Mesendoderm (in vitro differentiated cells): ENCODE measurements at regions not wholly inside any gene's neighbourhood (a gene's known extent, or its start where the extent isn't known, plus 50 kb on each side); places are given as distances from the start of the nearest gene placed in this dataset.
A peak's percentile ranks its signal among the peaks of the same experiment; 100 is the strongest.

ENCODE experiments used
- DNase-seq: peaks from one replicate; pipeline ENCODE4 v3.0.0; 2013
- H2AK5ac ChIP-seq: 2 replicates; pipeline ENCODE4 v1.6.1; 2013; ENCODE audit warnings: low read length, inconsistent platforms
- H2BK120ac ChIP-seq: 2 replicates; pipeline ENCODE4 v1.6.1; 2013; ENCODE audit warnings: low read depth, mild to moderate bottlenecking, low read length, moderate library complexity, mixed read lengths
- H2BK15ac ChIP-seq: replicated peaks from 2 replicates; pipeline ENCODE4 v1.6.1; 2013; ENCODE audit warnings: low read depth, mild to moderate bottlenecking, moderate library complexity
- H2BK5ac ChIP-seq: 2 replicates; pipeline ENCODE4 v1.6.1; 2013; ENCODE audit warnings: low read length, inconsistent platforms
- H3K18ac ChIP-seq: 2 replicates; pipeline ENCODE4 v1.6.1; 2013; ENCODE audit warnings: mild to moderate bottlenecking, low read length, mixed read lengths
- H3K23ac ChIP-seq: one replicate; pipeline ENCODE4 v1.6.1; 2013; ENCODE audit warnings: low read length
- H3K27ac ChIP-seq: 2 replicates; pipeline ENCODE4 v1.5.1; 2013; ENCODE audit warnings: low read depth, mild to moderate bottlenecking, inconsistent platforms, low read length, moderate library complexity
- H3K27me3 ChIP-seq: 2 replicates; pipeline ENCODE4 v1.6.1; 2013; ENCODE audit warnings: low read length, control low read depth, mild to moderate bottlenecking, inconsistent platforms; ENCODE audit not compliant: insufficient read depth, poor library complexity
- H3K36me3 ChIP-seq: 2 replicates; pipeline ENCODE4 v1.6.1; 2013; ENCODE audit warnings: low read length, inconsistent platforms; ENCODE audit not compliant: control insufficient read depth, insufficient read depth
- H3K4ac ChIP-seq: one replicate; pipeline ENCODE4 v1.6.1; 2013; ENCODE audit warnings: low read depth, mild to moderate bottlenecking, low read length, moderate library complexity
- H3K4me1 ChIP-seq: 2 replicates; pipeline ENCODE4 v1.6.1; 2013; ENCODE audit warnings: low read depth, low read length, inconsistent platforms; ENCODE audit not compliant: control insufficient read depth
- H3K4me2 ChIP-seq: 2 replicates; pipeline ENCODE4 v1.6.1; 2013; ENCODE audit warnings: low read length
- H3K4me3 ChIP-seq: 2 replicates; pipeline ENCODE4 v1.5.1; 2013; ENCODE audit warnings: mild to moderate bottlenecking, low read length
- H3K56ac ChIP-seq: one replicate; pipeline ENCODE4 v1.6.1; 2013; ENCODE audit warnings: low read length
- H3K79me1 ChIP-seq: 2 replicates; pipeline ENCODE4 v1.6.1; 2013; ENCODE audit warnings: low read length, inconsistent platforms
- H3K79me2 ChIP-seq: 2 replicates; pipeline ENCODE4 v1.6.1; 2013; ENCODE audit warnings: mild to moderate bottlenecking, low read length; ENCODE audit not compliant: control insufficient read depth, insufficient read depth
- H3K9ac ChIP-seq: 2 replicates; pipeline ENCODE4 v1.6.1; 2013; ENCODE audit warnings: low read length, inconsistent platforms
- H4K5ac ChIP-seq: one replicate; pipeline ENCODE4 v1.6.1; 2013; ENCODE audit warnings: low read length
- H4K8ac ChIP-seq: one replicate; pipeline ENCODE4 v1.6.1; 2013; ENCODE audit warnings: low read depth, mild to moderate bottlenecking, control low read depth, low read length, moderate library complexity
- WGBS: extraction: QIAGEN DNeasy Blood & Tissue Kit; methylation state at CpG from one replicate; pipeline ENCODE4 v1.1.7; 2013; ENCODE audit warnings: low lambda C conversion rate, missing lambda C conversion rate; ENCODE audit not compliant: insufficient coverage; ENCODE audit errors: extremely low coverage; 5-methylcytosine and 5-hydroxymethylcytosine counted together

- no peak overlapping the region for H3K56ac ChIP-seq
- H4K5ac ChIP-seq, result no peak overlapping the region
- H3K79me1 ChIP-seq, result no peaks in the 10 kb centered on the region
- H2AK5ac ChIP-seq, result no peak overlapping the region
- H3K4me3 ChIP-seq, result no peak overlapping the region
- no peak overlapping the region for H2BK15ac ChIP-seq
- H3K36me3 ChIP-seq, result no peaks in the 10 kb centered on the region
- no CpG with 5 or more reads among the region's 4 CpGs for WGBS
- no peak overlapping the region for H4K8ac ChIP-seq
- no peak overlapping the region for H2BK5ac ChIP-seq
- H2BK120ac ChIP-seq, result no peak overlapping the region
- H3K23ac ChIP-seq, result no peak overlapping the region
- no peak overlapping the region for H3K27ac ChIP-seq
- no peak overlapping the region for H3K9ac ChIP-seq
- DNase-seq, result no peak
- no peaks in the 10 kb centered on the region for H3K4me1 ChIP-seq
- no peak overlapping the region for H3K4ac ChIP-seq
- no peaks in the 10 kb centered on the region for H3K79me2 ChIP-seq
- H3K4me2 ChIP-seq, result no peak overlapping the region
- H3K18ac ChIP-seq, result no peak overlapping the region
- no peaks in the 10 kb centered on the region for H3K27me3 ChIP-seq
These were observed 615.5 kb downstream of the RPL10L start for GRCh38 chr14:46036099-46036498.

- Histone ChIP-seq H3K9ac (no peak overlapping the region), H3K56ac (no peak overlapping the region), H3K79me2 (no peaks in the 10 kb centered on the region), H4K5ac (no peak overlapping the region), H3K18ac (no peak overlapping the region), H3K79me1 (no peaks in the 10 kb centered on the region), H4K8ac (no peak overlapping the region), H2BK5ac (no peak overlapping the region), H3K4me3 (no peak overlapping the region), H3K23ac (no peak overlapping the region), H3K4ac (no peak overlapping the region), H3K4me1 (no peaks in the 10 kb centered on the region), H2BK15ac (no peak overlapping the region), H3K27me3 (no peaks in the 10 kb centered on the region), H3K27ac (no peak overlapping the region), H3K36me3 (no peaks in the 10 kb centered on the region), H3K4me2 (no peak overlapping the region), H2BK120ac (no peak overlapping the region), H2AK5ac (no peak overlapping the region)
- DNase-seq, result peak; percentile 35
- WGBS, result no CpG with 5 or more reads among the region's 3 CpGs
These were observed 617.3 kb downstream of the RPL10L start for GRCh38 chr14:46034305-46034704.

GRCh38 chr14:46018846-46019420, 632.6 kb downstream of the RPL10L start:
- Histone ChIP-seq H3K79me1 (no peaks in the 10 kb centered on the region), H3K23ac (no peak overlapping the region), H4K8ac (no peak overlapping the region), H2BK15ac (no peak overlapping the region), H3K27me3 (no peaks in the 10 kb centered on the region), H3K4me1 (no peaks in the 10 kb centered on the region), H3K79me2 (no peaks in the 10 kb centered on the region), H2BK120ac (no peak overlapping the region), H3K4ac (no peak overlapping the region), H3K36me3 (no peaks in the 10 kb centered on the region), H3K9ac (no peak overlapping the region), H3K4me3 (no peak overlapping the region), H4K5ac (no peak overlapping the region), H3K4me2 (no peak overlapping the region), H2BK5ac (no peak overlapping the region), H3K56ac (no peak overlapping the region), H3K27ac (no peak overlapping the region), H3K18ac (no peak overlapping the region), H2AK5ac (no peak overlapping the region)
- WGBS, result 100% methylated on average over 1 of the region's 1 CpG
- DNase-seq, result peak; percentile 37

- no peak overlapping the region for H3K18ac ChIP-seq
- no peaks in the 10 kb centered on the region for H3K27me3 ChIP-seq
- H3K27ac ChIP-seq, result no peak overlapping the region
- H3K79me1 ChIP-seq, result no peaks in the 10 kb centered on the region
- no peak overlapping the region for H3K23ac ChIP-seq
- H3K9ac ChIP-seq, result no peak overlapping the region
- no CpG with 5 or more reads among the region's 3 CpGs for WGBS
- no peak overlapping the region for H4K8ac ChIP-seq
- no peaks in the 10 kb centered on the region for H3K36me3 ChIP-seq
- no peak overlapping the region for H2BK15ac ChIP-seq
- no peak overlapping the region for H3K4me2 ChIP-seq
- no peak overlapping the region for H2BK5ac ChIP-seq
- no peak overlapping the region for H2BK120ac ChIP-seq
- H3K56ac ChIP-seq, result no peak overlapping the region
- H2AK5ac ChIP-seq, result no peak overlapping the region
- no peak overlapping the region for H3K4ac ChIP-seq
- no peak overlapping the region for H4K5ac ChIP-seq
- H3K4me3 ChIP-seq, result no peak overlapping the region
- H3K79me2 ChIP-seq, result no peaks in the 10 kb centered on the region
- DNase-seq, result no peak
- no peaks in the 10 kb centered on the region for H3K4me1 ChIP-seq
These were observed 643.2 kb downstream of the RPL10L start for GRCh38 chr14:46008348-46008747.

- no peak overlapping the region for H4K8ac ChIP-seq
- no peak overlapping the region for H3K9ac ChIP-seq
- H3K36me3 ChIP-seq, result no peaks in the 10 kb centered on the region
- H3K23ac ChIP-seq, result no peak overlapping the region
- no peak overlapping the region for H3K27ac ChIP-seq
- H3K79me2 ChIP-seq, result no peaks in the 10 kb centered on the region
- WGBS, result no CpG with 5 or more reads among the region's 2 CpGs
- H3K56ac ChIP-seq, result no peak overlapping the region
- H4K5ac ChIP-seq, result no peak overlapping the region
- no peak overlapping the region for H3K4ac ChIP-seq
- no peak overlapping the region for H2BK120ac ChIP-seq
- no peak overlapping the region for H2BK5ac ChIP-seq
- no peak overlapping the region for H3K4me3 ChIP-seq
- H3K4me1 ChIP-seq, result no peaks in the 10 kb centered on the region
- H2AK5ac ChIP-seq, result no peak overlapping the region
- no peak overlapping the region for H2BK15ac ChIP-seq
- H3K27me3 ChIP-seq, result no peaks in the 10 kb centered on the region
- no peaks in the 10 kb centered on the region for H3K79me1 ChIP-seq
- H3K4me2 ChIP-seq, result no peak overlapping the region
- no peak for DNase-seq
- no peak overlapping the region for H3K18ac ChIP-seq
These were observed 653.0 kb downstream of the RPL10L start for GRCh38 chr14:45998554-45998953.

GRCh38 chr14:45990252-45990651, 661.3 kb downstream of the RPL10L start:
- Histone ChIP-seq H3K4me1 (no peaks in the 10 kb centered on the region), H2BK5ac (no peak overlapping the region), H2BK120ac (no peak overlapping the region), H3K36me3 (no peaks in the 10 kb centered on the region), H2AK5ac (no peak overlapping the region), H4K5ac (no peak overlapping the region), H3K79me1 (no peaks in the 10 kb centered on the region), H3K4me3 (no peak overlapping the region), H3K4ac (no peak overlapping the region), H3K27ac (no peak overlapping the region), H2BK15ac (no peak overlapping the region), H3K18ac (no peak overlapping the region), H3K9ac (no peak overlapping the region), H3K79me2 (no peaks in the 10 kb centered on the region), H3K4me2 (no peak overlapping the region), H3K23ac (no peak overlapping the region), H3K56ac (no peak overlapping the region), H3K27me3 (no peaks in the 10 kb centered on the region), H4K8ac (no peak overlapping the region)
- DNase-seq, result peak; percentile 5
- no CpG with 5 or more reads among the region's 3 CpGs for WGBS
